Choroid plexus epithelial cell (primary cell): ENCODE measurements at regions not wholly inside any gene's neighbourhood (a gene's known extent, or its start where the extent isn't known, plus 50 kb on each side); places are given as distances from the start of the nearest gene placed in this dataset.

Experiments
- DNase-seq: peaks from one replicate; pipeline ENCODE4 v3.0.0-alpha.2; 2010; ENCODE audit warnings: low read depth
- H3K4me3 ChIP-seq: 2 replicates; pipeline ENCODE4 v1.5.1; 2011; ENCODE audit warnings: low read depth, mild to moderate bottlenecking, control low read depth, low read length, moderate library complexity
- CTCF ChIP-seq: conservative IDR thresholded peaks from 2 replicates; pipeline ENCODE4 v1.5.1; 2011; ENCODE audit warnings: low read depth, mild to moderate bottlenecking, control low read depth, inconsistent platforms, low read length, moderate library complexity

- peak; percentile 10 for DNase-seq
- H3K4me3 ChIP-seq, result no peak overlapping the region
- no peak for TF ChIP-seq CTCF
Measured at GRCh38 chr9:19967888-19968459, 179.1 kb upstream of the SLC24A2 start.

GRCh38 chr9:19967216-19967887 is 178.5 kb upstream of the SLC24A2 start:
- no peak overlapping the region for H3K4me3 ChIP-seq
- no peak for DNase-seq
- TF ChIP-seq CTCF, result no peak

- peak; percentile 61 for DNase-seq
- no peak overlapping the region for H3K4me3 ChIP-seq
- no peak for TF ChIP-seq CTCF
Measured at GRCh38 chr9:19965336-19965735, 176.5 kb upstream of the SLC24A2 start.

GRCh38 chr9:19947996-19948395 is 159.2 kb upstream of the SLC24A2 start:
- no peak for TF ChIP-seq CTCF
- no peak for DNase-seq
- no peak overlapping the region for H3K4me3 ChIP-seq

GRCh38 chr9:19946441-19947109 is 157.7 kb upstream of the SLC24A2 start:
- no peak overlapping the region for H3K4me3 ChIP-seq
- TF ChIP-seq CTCF, result peak; percentile 78
- DNase-seq, result peak; percentile 74

GRCh38 chr9:19941874-19942273 is 153.0 kb upstream of the SLC24A2 start:
- DNase-seq, result no peak
- TF ChIP-seq CTCF, result no peak
- H3K4me3 ChIP-seq, result no peak overlapping the region
